IPS-15b (cell line): ENCODE measurements at regions not wholly inside any gene's neighbourhood (a gene's known extent, or its start where the extent isn't known, plus 50 kb on each side); places are given as distances from the start of the nearest gene placed in this dataset.

ENCODE experiments used
- H3K27me3 ChIP-seq: one replicate; pipeline ENCODE4 v1.6.1; 2013; ENCODE audit warnings: low read length; ENCODE audit not compliant: control insufficient read depth, insufficient read depth
- H3K36me3 ChIP-seq: one replicate; pipeline ENCODE4 v1.6.1; 2013; ENCODE audit warnings: low read length; ENCODE audit not compliant: control insufficient read depth, insufficient read depth
- H3K4me1 ChIP-seq: one replicate; pipeline ENCODE4 v1.6.1; 2013; ENCODE audit warnings: mild to moderate bottlenecking, low read length; ENCODE audit not compliant: control insufficient read depth, insufficient read depth
- H3K4me3 ChIP-seq: one replicate; pipeline ENCODE4 v1.5.1; 2013; ENCODE audit warnings: low read depth, low read length
- H3K9ac ChIP-seq: one replicate; pipeline ENCODE4 v1.6.1; 2013; ENCODE audit warnings: low read depth, mild to moderate bottlenecking, low read length
- H3K9me3 ChIP-seq: one replicate; pipeline ENCODE4 v1.6.1; 2013; ENCODE audit warnings: mild to moderate bottlenecking, low read length; ENCODE audit not compliant: control insufficient read depth, insufficient read depth

GRCh38 chr1:213759359-213760181 is 228.2 kb upstream of the PROX1 start:
- Histone ChIP-seq H3K27me3 (no peaks in the 10 kb centered on the region), H3K36me3 (no peaks in the 10 kb centered on the region), H3K9me3 (no peaks in the 10 kb centered on the region), H3K9ac (no peak overlapping the region), H3K4me1 (peaks cover 3% of the 10 kb centered on the region), H3K4me3 (no peak overlapping the region)

GRCh38 chr1:213761845-213762407 is 225.8 kb upstream of the PROX1 start:
- no peak overlapping the region for H3K9ac ChIP-seq
- no peaks in the 10 kb centered on the region for H3K27me3 ChIP-seq
- H3K4me1 ChIP-seq, result peaks cover 3% of the 10 kb centered on the region
- no peaks in the 10 kb centered on the region for H3K9me3 ChIP-seq
- no peaks in the 10 kb centered on the region for H3K36me3 ChIP-seq
- no peak overlapping the region for H3K4me3 ChIP-seq

- Histone ChIP-seq H3K36me3 (no peaks in the 10 kb centered on the region), H3K9me3 (no peaks in the 10 kb centered on the region), H3K9ac (no peak overlapping the region), H3K27me3 (no peaks in the 10 kb centered on the region), H3K4me1 (no peaks in the 10 kb centered on the region), H3K4me3 (no peak overlapping the region)
Observed at GRCh38 chr1:213767683-213768082, 220.1 kb upstream of the PROX1 start.

GRCh38 chr1:213772128-213773063 is 215.4 kb upstream of the PROX1 start:
- no peaks in the 10 kb centered on the region for H3K36me3 ChIP-seq
- H3K27me3 ChIP-seq, result no peaks in the 10 kb centered on the region
- H3K4me1 ChIP-seq, result peaks cover 3% of the 10 kb centered on the region
- H3K4me3 ChIP-seq, result no peak overlapping the region
- H3K9ac ChIP-seq, result no peak overlapping the region
- H3K9me3 ChIP-seq, result no peaks in the 10 kb centered on the region

- peaks cover 3% of the 10 kb centered on the region for H3K4me1 ChIP-seq
- no peaks in the 10 kb centered on the region for H3K36me3 ChIP-seq
- no peak overlapping the region for H3K9ac ChIP-seq
- H3K27me3 ChIP-seq, result no peaks in the 10 kb centered on the region
- no peak overlapping the region for H3K4me3 ChIP-seq
- H3K9me3 ChIP-seq, result no peaks in the 10 kb centered on the region
Observed at GRCh38 chr1:213773975-213774374, 213.8 kb upstream of the PROX1 start.

GRCh38 chr1:213776969-213777368 is 210.8 kb upstream of the PROX1 start:
- peaks cover 3% of the 10 kb centered on the region for H3K4me1 ChIP-seq
- no peaks in the 10 kb centered on the region for H3K9me3 ChIP-seq
- no peak overlapping the region for H3K4me3 ChIP-seq
- no peak overlapping the region for H3K9ac ChIP-seq
- no peaks in the 10 kb centered on the region for H3K27me3 ChIP-seq
- H3K36me3 ChIP-seq, result no peaks in the 10 kb centered on the region

- Histone ChIP-seq H3K9ac (no peak overlapping the region), H3K27me3 (no peaks in the 10 kb centered on the region), H3K4me3 (no peak overlapping the region)
Observed at GRCh38 chr1:213779228-213779627, 208.5 kb upstream of the PROX1 start.

GRCh38 chr1:213782941-213783672 is 204.7 kb upstream of the PROX1 start:
- Histone ChIP-seq H3K27me3 (no peaks in the 10 kb centered on the region), H3K4me1 (peaks cover 4% of the 10 kb centered on the region), H3K9me3 (no peaks in the 10 kb centered on the region), H3K36me3 (no peaks in the 10 kb centered on the region), H3K9ac (no peak overlapping the region), H3K4me3 (no peak overlapping the region)

More at GRCh38 chr1:213779228-213779627, 208.5 kb upstream of the PROX1 start:
- Histone ChIP-seq H3K4me1 (peaks cover 4% of the 10 kb centered on the region), H3K9me3 (no peaks in the 10 kb centered on the region), H3K36me3 (no peaks in the 10 kb centered on the region)

- H3K36me3 ChIP-seq, result no peaks in the 10 kb centered on the region
- H3K9ac ChIP-seq, result no peak overlapping the region
- H3K27me3 ChIP-seq, result no peaks in the 10 kb centered on the region
- no peak overlapping the region for H3K4me3 ChIP-seq
- H3K9me3 ChIP-seq, result no peaks in the 10 kb centered on the region
- H3K4me1 ChIP-seq, result peaks cover 4% of the 10 kb centered on the region
Observed at GRCh38 chr1:213783893-213784292, 203.9 kb upstream of the PROX1 start.

- no peaks in the 10 kb centered on the region for H3K27me3 ChIP-seq
- no peaks in the 10 kb centered on the region for H3K36me3 ChIP-seq
- no peak overlapping the region for H3K9ac ChIP-seq
- no peak overlapping the region for H3K4me3 ChIP-seq
- peaks cover 4% of the 10 kb centered on the region for H3K4me1 ChIP-seq
- no peaks in the 10 kb centered on the region for H3K9me3 ChIP-seq
Observed at GRCh38 chr1:213786683-213787082, 201.1 kb upstream of the PROX1 start.

GRCh38 chr1:213790565-213790964 is 197.2 kb upstream of the PROX1 start:
- Histone ChIP-seq H3K4me1 (no peaks in the 10 kb centered on the region), H3K36me3 (no peaks in the 10 kb centered on the region), H3K27me3 (no peaks in the 10 kb centered on the region), H3K9ac (no peak overlapping the region), H3K4me3 (no peak overlapping the region), H3K9me3 (no peaks in the 10 kb centered on the region)
